GM06990 (cell line): ENCODE measurements at regions not wholly inside any gene's neighbourhood (a gene's known extent, or its start where the extent isn't known, plus 50 kb on each side); places are given as distances from the start of the nearest gene placed in this dataset.

Experiments used
- DNase-seq: peaks from one replicate; pipeline ENCODE4 v3.0.0-alpha.2; 2011; ENCODE audit not compliant: insufficient read length; ENCODE audit errors: extremely low read depth
- H3K27me3 ChIP-seq: replicated peaks from 2 replicates; pipeline ENCODE4 v1.6.0; 2011; ENCODE audit warnings: low read length; ENCODE audit not compliant: control insufficient read depth, insufficient read depth
- H3K36me3 ChIP-seq: 2 replicates; pipeline ENCODE4 v1.5.1; 2011; ENCODE audit warnings: low read length; ENCODE audit not compliant: control insufficient read depth, insufficient read depth
- H3K4me3 ChIP-seq: replicated peaks from 2 replicates; pipeline ENCODE4 v1.5.1; 2011; ENCODE audit warnings: low read depth, mild to moderate bottlenecking, control low read depth, low read length
- CTCF ChIP-seq: IDR thresholded peaks from 2 replicates; pipeline ENCODE4 v1.5.1; 2011; ENCODE audit warnings: low read length, control low read depth, mild to moderate bottlenecking, inconsistent platforms; ENCODE audit not compliant: insufficient read depth, poor library complexity, severe bottlenecking

GRCh38 chr12:76643438-76643837 is 83.9 kb upstream of the OSBPL8 start:
- no peaks in the 10 kb centered on the region for H3K27me3 ChIP-seq
- H3K36me3 ChIP-seq: no peaks in the 10 kb centered on the region
- DNase-seq: no peak
- TF ChIP-seq CTCF: no peak
- no peak overlapping the region for H3K4me3 ChIP-seq

GRCh38 chr12:76644950-76645349 is 85.4 kb upstream of the OSBPL8 start:
- no peaks in the 10 kb centered on the region for H3K27me3 ChIP-seq
- no peak for TF ChIP-seq CTCF
- no peak overlapping the region for H3K4me3 ChIP-seq

GRCh38 chr12:76645934-76646333 is 86.4 kb upstream of the OSBPL8 start:
- no peaks in the 10 kb centered on the region for H3K27me3 ChIP-seq
- no peaks in the 10 kb centered on the region for H3K36me3 ChIP-seq
- DNase-seq: no peak
- no peak for TF ChIP-seq CTCF
- H3K4me3 ChIP-seq: no peak overlapping the region

More at GRCh38 chr12:76644950-76645349, 85.4 kb upstream of the OSBPL8 start:
- no peak for DNase-seq
- H3K36me3 ChIP-seq: no peaks in the 10 kb centered on the region

GRCh38 chr12:76646366-76646765 is 86.8 kb upstream of the OSBPL8 start:
- no peak for TF ChIP-seq CTCF
- no peak for DNase-seq
- Histone ChIP-seq H3K4me3 (no peak overlapping the region), H3K36me3 (no peaks in the 10 kb centered on the region), H3K27me3 (no peaks in the 10 kb centered on the region)

- H3K4me3 ChIP-seq: no peak overlapping the region
- no peak for TF ChIP-seq CTCF
- no peaks in the 10 kb centered on the region for H3K27me3 ChIP-seq
- H3K36me3 ChIP-seq: no peaks in the 10 kb centered on the region
- DNase-seq: no peak
Measured at GRCh38 chr12:76649099-76649498, 89.5 kb upstream of the OSBPL8 start.

GRCh38 chr12:76652402-76652801 is 92.8 kb upstream of the OSBPL8 start:
- no peaks in the 10 kb centered on the region for H3K27me3 ChIP-seq
- H3K4me3 ChIP-seq: no peak overlapping the region
- no peak for DNase-seq
- no peak for TF ChIP-seq CTCF
- H3K36me3 ChIP-seq: no peaks in the 10 kb centered on the region
